Spleen (tissue), 11 donors: ENCODE measurements at regions not wholly inside any gene's neighbourhood (a gene's known extent, or its start where the extent isn't known, plus 50 kb on each side); places are given as distances from the start of the nearest gene placed in this dataset.

Experiments used
- DNase-seq: peaks from one replicate; pipeline ENCODE4 v3.0.0-alpha.2; 2020
- H3K27ac ChIP-seq, 8 donors: fragments of 200-600 bp; sonication (generic) in 7 of 8; 1 replicate in 4 of 8; 2 replicates in 4 of 8; pipeline versions ENCODE4 v1.5.0 to v1.8.0; 2016 to 2021; ENCODE audit warnings: inconsistent platforms in 4 of 8, mild to moderate bottlenecking in 4 of 8, moderate library complexity in 1 of 8
- H3K27me3 ChIP-seq, 7 donors: fragments of 200-600 bp; sonication (generic) in 6 of 7; replicated peaks in 1 of 7; 1 replicate in 4 of 7; 2 replicates in 3 of 7; pipeline versions ENCODE4 v1.5.0 to v1.8.0; 2016 to 2021; ENCODE audit warnings: inconsistent platforms in 3 of 7, mild to moderate bottlenecking in 1 of 7
- H3K36me3 ChIP-seq, 6 donors: fragments of 200-600 bp; sonication (generic) in 5 of 6; 1 replicate in 4 of 6; 2 replicates in 2 of 6; pipeline versions ENCODE4 v1.5.0 to v1.8.0; 2016 to 2021; ENCODE audit warnings: inconsistent platforms in 2 of 6
- H3K4me1 ChIP-seq, 6 donors: fragments of 200-600 bp; sonication (generic) in 5 of 6; 1 replicate in 3 of 6; 2 replicates in 3 of 6; pipeline versions ENCODE4 v1.5.0 to v1.8.0; 2016 to 2021; ENCODE audit warnings: inconsistent platforms in 3 of 6
- H3K4me3 ChIP-seq, 8 donors: fragments of 200-600 bp; sonication (generic) in 7 of 8; 1 replicate in 4 of 8; 2 replicates in 4 of 8; pipeline versions ENCODE4 v1.5.0 to v1.8.0; 2016 to 2021; ENCODE audit warnings: inconsistent platforms in 4 of 8, mild to moderate bottlenecking in 4 of 8, moderate library complexity in 2 of 8
- H3K9me3 ChIP-seq, 8 donors: fragments of 200-600 bp; sonication (generic) in 7 of 8; 1 replicate in 4 of 8; 2 replicates in 4 of 8; pipeline versions ENCODE4 v1.5.0 to v1.8.0; 2016 to 2021; ENCODE audit warnings: inconsistent platforms in 4 of 8
- CTCF ChIP-seq, 11 experiments: fragments of 200-600 bp in 7 of 11; fragments of 450-650 bp in 4 of 11; sonication (generic) in 4 of 11; IDR thresholded peaks in 8 of 11; conservative IDR thresholded peaks in 3 of 11; 1 replicate in 7 of 11; 2 replicates in 4 of 11; pipeline versions ENCODE4 v1.4.0 to v1.8.0; 2016 to 2021; ENCODE audit warnings: antibody characterized with exemption in 11 of 11, inconsistent platforms in 4 of 11, mild to moderate bottlenecking in 1 of 11
- POLR2A ChIP-seq, 3 donors: fragments of 450-650 bp; IDR thresholded peaks; one replicate each; pipeline ENCODE4 v1.5.1; 2017; ENCODE audit warnings: antibody characterized with exemption in 3 of 3, mild to moderate bottlenecking in 1 of 3
- POLR2AphosphoS5 ChIP-seq, 3 donors: sonication (generic); formaldehyde crosslinking; IDR thresholded peaks; one replicate each; pipeline ENCODE4 v1.5.1; 2017; ENCODE audit warnings: antibody characterized with exemption in 3 of 3
- WGBS, 5 donors: extraction: QIAGEN DNeasy Blood & Tissue Kit in 3 of 5; methylation state at CpG; one replicate each; pipeline versions ENCODE4 v1.1.5 to v1.1.7; 2013 to 2018; 5-methylcytosine and 5-hydroxymethylcytosine counted together
- intact Hi-C: fragments of 100-400 bp; cut with DNase I; formaldehyde crosslinking; loops from one replicate; pipeline ENCODE4 v1.15.0; 2023; ENCODE audit warnings: low total_unique reads
- donor health status: healthy with polysubstance abuse.
- donor health status: DM: no; HTN: no; CAD: no; lungs with moderate emphysema.
- donor health status: DM: no; HTN: no; CAD: no.
- donor health status: Bipolar disorder and iron deficiency.
- donor health status: healthy.
- donor health status: DM: no; HTN: no; CAD: no.
- donor health status: DM: yes; HTN: yes; CAD: no.

GRCh38 chr10:83274088-83274487, 865.2 kb upstream of the GHITM start:
- Histone ChIP-seq H3K4me1 (no peaks in the 10 kb centered on the region), H3K27ac (no peak overlapping the region), H3K9me3 (no peaks in the 10 kb centered on the region), H3K4me3 (no peak overlapping the region), H3K27me3 (no peaks in the 10 kb centered on the region), H3K36me3 (no peaks in the 10 kb centered on the region)
- intact Hi-C loops = no loop called here
- WGBS, 5 donors = 36 to 73% (median 42%) methylated on average over 1 of the region's 1 CpG
- TF ChIP-seq POLR2AphosphoS5 (IDR thresholded peaks at IDR 0.05) (no peak), CTCF (IDR thresholded peaks at IDR 0.05 in 8 of 11, conservative IDR thresholded peaks at IDR 0.05 in 3 of 11) (no peak), POLR2A (IDR thresholded peaks at IDR 0.05) (no peak)
- no peak for DNase-seq

GRCh38 chr10:83276971-83277370, 862.3 kb upstream of the GHITM start:
- no peaks in the 10 kb centered on the region for H3K27me3 ChIP-seq
- H3K27ac ChIP-seq = no peak overlapping the region
- H3K36me3 ChIP-seq = no peaks in the 10 kb centered on the region
- intact Hi-C loops = no loop called here
- 61 to 75% (median 74%) methylated on average over 2 of the region's 2 CpGs for whole genome bisulfite sequencing, 5 donors
- H3K4me1 ChIP-seq = no peaks in the 10 kb centered on the region
- no peak for DNase-seq
- no peak overlapping the region for H3K4me3 ChIP-seq
- peaks cover 0 to 13% (median 2%) of the 10 kb centered on the region in 8 donors for H3K9me3 ChIP-seq
- TF ChIP-seq CTCF (IDR thresholded peaks at IDR 0.05 in 8 of 11, conservative IDR thresholded peaks at IDR 0.05 in 3 of 11) = no peak
- no peak for TF ChIP-seq POLR2A (IDR thresholded peaks at IDR 0.05)
- no peak for TF ChIP-seq POLR2AphosphoS5 (IDR thresholded peaks at IDR 0.05)

- no peak overlapping the region for H3K27ac ChIP-seq
- no peaks in the 10 kb centered on the region for H3K4me1 ChIP-seq
- H3K36me3 ChIP-seq = no peaks in the 10 kb centered on the region
- DNase-seq = no peak
- no peaks in the 10 kb centered on the region for H3K27me3 ChIP-seq
- no peak overlapping the region for H3K4me3 ChIP-seq
- peaks cover 0 to 31% (median 11%) of the 10 kb centered on the region in 8 donors for H3K9me3 ChIP-seq
- intact Hi-C loops = no loop called here
- TF ChIP-seq POLR2A (IDR thresholded peaks at IDR 0.05) (no peak), POLR2AphosphoS5 (IDR thresholded peaks at IDR 0.05) (no peak), CTCF (IDR thresholded peaks at IDR 0.05 in 8 of 11, conservative IDR thresholded peaks at IDR 0.05 in 3 of 11) (no peak)
These were observed 856.2 kb upstream of the GHITM start for GRCh38 chr10:83283151-83283550.

DNA sequence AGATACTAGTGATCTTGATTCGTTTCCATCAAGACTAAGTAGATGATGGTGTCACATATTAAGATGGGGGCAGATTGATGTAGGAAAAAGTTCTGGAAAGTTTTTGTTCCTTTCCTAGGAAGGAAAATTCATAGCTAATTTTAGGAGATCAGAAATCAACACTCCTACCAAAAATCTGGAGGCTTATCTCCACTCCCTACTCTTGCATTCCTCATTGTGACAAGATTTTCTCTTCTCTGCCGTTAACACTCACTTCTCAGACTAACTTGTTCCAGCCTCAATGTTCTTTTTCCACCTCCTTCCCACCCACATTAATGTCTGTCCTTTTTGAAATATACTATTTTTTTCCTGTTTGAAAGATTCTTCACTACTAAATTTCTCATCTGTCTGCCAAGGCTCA, 851.9 kb upstream of the GHITM start:
- WGBS, 5 donors = 57 to 78% (median 75%) methylated on average over 2 of the region's 2 CpGs
- Histone ChIP-seq H3K27me3 (no peaks in the 10 kb centered on the region), H3K36me3 (no peaks in the 10 kb centered on the region), H3K4me1 (no peaks in the 10 kb centered on the region), H3K27ac (no peak overlapping the region), H3K4me3 (no peak overlapping the region), H3K9me3 (peaks cover 0 to 24% (median 7%) of the 10 kb centered on the region in 8 donors)
- TF ChIP-seq POLR2AphosphoS5 (IDR thresholded peaks at IDR 0.05) (no peak), CTCF (IDR thresholded peaks at IDR 0.05 in 8 of 11, conservative IDR thresholded peaks at IDR 0.05 in 3 of 11) (no peak), POLR2A (IDR thresholded peaks at IDR 0.05) (no peak)
- no peak for DNase-seq
- intact Hi-C loops = no loop called here
